ENCODE measurements at regions not wholly inside any gene's neighbourhood (a gene's known extent, or its start where the extent isn't known, plus 50 kb on each side); places are given as distances from the start of the nearest gene placed in this dataset.

DNA sequence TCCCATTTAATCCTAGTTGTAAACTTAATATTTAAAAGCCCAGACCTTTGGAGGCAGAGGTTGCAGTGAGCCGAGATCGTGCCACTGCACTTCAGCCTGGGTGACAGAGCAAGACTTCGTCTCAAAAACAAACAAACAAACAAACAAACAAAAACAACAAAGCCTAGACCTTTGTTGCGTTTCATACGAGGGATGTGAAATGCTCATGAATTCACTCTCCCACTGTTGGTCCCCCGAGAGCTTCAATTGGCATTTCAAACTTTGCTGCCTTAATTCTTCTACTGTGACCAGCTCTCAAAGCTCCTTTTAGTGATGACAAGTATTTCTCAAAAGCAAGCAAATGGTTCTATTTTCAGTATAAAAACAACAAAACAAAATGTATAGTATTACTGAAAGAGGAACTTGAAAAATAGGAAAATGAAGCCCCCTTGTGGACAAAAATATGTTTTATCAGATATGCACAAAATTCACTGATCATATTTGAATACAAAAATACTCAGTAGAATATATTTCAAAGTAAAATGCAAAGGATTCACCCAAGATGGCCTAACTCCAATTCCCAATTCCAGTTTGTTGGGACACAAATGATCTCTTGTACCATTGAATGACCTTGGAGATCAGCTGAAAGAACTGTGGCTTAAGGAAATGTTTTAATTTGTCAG is 140.4 kb downstream of the ESM1 start:
- no peak for TF ChIP-seq POLR2AphosphoS5 (IDR thresholded peaks at IDR 0.05; ENCODE audit: low read depth, low read length)
- TF ChIP-seq, protein P1, sequence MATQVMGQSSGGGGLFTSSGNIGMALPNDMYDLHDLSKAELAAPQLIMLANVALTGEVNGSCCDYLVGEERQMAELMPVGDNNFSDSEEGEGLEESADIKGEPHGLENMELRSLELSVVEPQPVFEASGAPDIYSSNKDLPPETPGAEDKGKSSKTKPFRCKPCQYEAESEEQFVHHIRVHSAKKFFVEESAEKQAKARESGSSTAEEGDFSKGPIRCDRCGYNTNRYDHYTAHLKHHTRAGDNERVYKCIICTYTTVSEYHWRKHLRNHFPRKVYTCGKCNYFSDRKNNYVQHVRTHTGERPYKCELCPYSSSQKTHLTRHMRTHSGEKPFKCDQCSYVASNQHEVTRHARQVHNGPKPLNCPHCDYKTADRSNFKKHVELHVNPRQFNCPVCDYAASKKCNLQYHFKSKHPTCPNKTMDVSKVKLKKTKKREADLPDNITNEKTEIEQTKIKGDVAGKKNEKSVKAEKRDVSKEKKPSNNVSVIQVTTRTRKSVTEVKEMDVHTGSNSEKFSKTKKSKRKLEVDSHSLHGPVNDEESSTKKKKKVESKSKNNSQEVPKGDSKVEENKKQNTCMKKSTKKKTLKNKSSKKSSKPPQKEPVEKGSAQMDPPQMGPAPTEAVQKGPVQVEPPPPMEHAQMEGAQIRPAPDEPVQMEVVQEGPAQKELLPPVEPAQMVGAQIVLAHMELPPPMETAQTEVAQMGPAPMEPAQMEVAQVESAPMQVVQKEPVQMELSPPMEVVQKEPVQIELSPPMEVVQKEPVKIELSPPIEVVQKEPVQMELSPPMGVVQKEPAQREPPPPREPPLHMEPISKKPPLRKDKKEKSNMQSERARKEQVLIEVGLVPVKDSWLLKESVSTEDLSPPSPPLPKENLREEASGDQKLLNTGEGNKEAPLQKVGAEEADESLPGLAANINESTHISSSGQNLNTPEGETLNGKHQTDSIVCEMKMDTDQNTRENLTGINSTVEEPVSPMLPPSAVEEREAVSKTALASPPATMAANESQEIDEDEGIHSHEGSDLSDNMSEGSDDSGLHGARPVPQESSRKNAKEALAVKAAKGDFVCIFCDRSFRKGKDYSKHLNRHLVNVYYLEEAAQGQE (IDR thresholded peaks at IDR 0.05; ENCODE audit: insufficient read depth in 1 of 2, low read depth in 2 of 2, low read length in 2 of 2) = no peak
- no peak for TF ChIP-seq SIN3A (IDR thresholded peaks at IDR 0.05; ENCODE audit: borderline replicate concordance, insufficient read depth, low read length)
- no peak for TF ChIP-seq TAF1 (IDR thresholded peaks at IDR 0.05; ENCODE audit: borderline replicate concordance, insufficient read depth, low read length)
- TF ChIP-seq FOXP2 (optimal IDR thresholded peaks at IDR 0.05; ENCODE audit: borderline replicate concordance, extremely low read depth, extremely low read length, insufficient read depth) = no peak

All from PFSK-1 (cell line).